HG03159 (cell line): ENCODE measurements at regions not wholly inside any gene's neighbourhood (a gene's known extent, or its start where the extent isn't known, plus 50 kb on each side); places are given as distances from the start of the nearest gene placed in this dataset.

Experiments used
- ATAC-seq: cut with Tn5 transposase; IDR thresholded peaks from one replicate; pipeline ENCODE4 v1.9.1; 2021; ENCODE audit warnings: mild to moderate bottlenecking, moderate library complexity; ENCODE audit not compliant: unreplicated experiment

DNA sequence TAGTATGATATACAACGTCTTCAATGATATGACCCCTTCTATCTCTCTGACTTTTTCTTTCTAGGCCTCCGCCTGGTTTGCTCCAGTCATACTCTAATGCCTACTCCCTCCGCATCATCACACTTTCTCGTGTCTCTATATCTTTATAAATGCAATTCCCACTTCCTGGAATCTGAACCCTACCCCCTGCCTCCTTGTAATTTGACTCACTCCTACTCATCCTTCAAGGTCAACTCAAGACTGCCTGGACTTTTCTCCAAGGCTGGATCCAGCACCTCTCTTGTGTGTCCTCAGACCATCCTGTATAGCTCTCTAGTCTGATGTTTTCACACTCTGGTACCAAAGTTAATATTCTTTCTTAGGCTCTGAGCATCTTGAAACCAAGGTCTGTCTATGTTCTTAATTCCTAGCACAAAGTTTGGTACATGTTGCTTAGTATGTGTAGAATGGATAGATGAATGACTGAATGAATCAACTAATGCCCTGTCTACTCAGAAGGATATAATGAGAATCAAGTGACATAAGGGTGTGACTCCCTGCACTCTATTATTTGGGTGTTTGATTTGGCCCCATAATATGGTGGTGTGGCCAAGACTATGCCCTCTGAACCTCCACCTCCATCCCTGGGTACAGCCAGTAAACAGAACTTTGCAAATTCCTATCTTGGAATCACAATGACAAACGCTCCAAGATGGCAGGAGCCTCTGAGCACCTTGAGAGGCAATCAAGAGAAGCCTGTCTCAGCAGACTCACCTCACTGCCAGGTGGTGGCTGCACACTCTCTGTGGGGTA is 74.3 kb upstream of the SERP2 start:
- no peak for ATAC-seq

DNA sequence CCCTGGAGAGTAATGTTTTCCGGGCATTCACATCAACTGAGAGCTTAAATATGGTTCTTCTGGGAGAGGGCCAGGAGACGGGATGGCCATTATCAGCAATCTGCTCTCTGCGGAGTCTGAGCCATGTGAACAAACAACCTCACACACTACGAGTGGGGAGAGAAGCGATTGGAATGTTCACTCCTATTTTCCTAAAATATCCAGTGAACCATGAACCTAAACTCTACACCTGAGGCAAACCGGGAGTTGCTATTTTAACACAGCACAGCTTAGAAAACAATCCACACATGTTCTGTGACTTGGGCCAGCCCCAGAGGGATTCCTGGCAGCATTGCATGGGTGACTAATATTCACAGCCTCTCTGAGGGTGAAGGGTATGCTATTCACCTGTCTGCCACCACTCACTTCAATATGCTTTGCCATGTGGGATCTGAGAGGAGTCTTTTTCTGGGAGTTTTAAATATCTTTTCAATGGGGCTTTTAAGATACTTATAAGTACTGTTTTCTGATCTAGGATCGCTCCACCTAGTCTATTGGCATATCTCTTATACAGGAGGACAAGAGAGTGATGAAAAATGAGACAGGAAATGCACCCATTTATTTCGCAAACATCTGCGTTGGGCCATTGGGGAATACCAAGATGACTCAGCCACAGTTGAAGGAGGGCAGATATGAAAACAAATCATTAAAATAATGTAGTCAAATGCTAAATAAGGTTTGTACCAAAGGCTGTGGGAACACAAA is 72.6 kb upstream of the SERP2 start:
- peak; percentile 81 for ATAC-seq

DNA sequence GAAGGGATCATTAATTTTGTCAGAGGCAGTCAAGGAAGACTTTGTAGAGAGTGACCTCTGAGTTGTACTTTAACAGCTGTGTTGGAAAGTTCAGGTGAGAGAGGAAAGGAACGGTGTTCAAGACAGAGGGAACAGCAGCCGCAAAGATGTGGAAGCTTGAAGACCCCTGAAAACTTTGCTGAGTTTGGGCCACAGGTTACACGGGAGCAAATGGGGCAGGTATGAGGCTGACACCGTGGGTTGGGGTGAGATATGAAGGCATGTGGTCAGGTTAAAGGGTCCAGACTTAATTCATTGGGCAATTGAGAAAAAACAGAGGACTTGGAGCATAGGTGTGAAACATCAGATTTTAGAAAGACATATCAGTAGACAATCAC is 72.0 kb upstream of the SERP2 start:
- no peak for ATAC-seq

DNA sequence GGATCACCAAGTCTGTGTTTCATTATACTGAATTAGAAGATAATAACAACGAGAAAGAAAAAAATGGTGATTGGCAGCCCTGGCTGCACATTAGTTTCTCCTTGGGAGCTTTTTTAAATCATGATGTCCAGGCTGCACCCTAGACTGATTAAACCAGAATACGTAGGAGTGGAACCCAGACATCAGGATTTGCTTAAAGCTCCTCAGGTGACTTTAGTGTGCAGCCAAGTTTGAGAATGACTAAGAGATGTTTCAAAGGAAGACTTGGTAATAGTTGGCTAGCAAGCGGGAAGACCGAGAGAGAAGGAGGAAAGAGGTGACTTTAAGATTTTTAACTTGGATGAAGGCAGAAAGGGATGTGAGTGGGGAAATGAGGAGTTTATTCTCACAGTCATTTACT is 71.4 kb upstream of the SERP2 start:
- no peak for ATAC-seq

DNA sequence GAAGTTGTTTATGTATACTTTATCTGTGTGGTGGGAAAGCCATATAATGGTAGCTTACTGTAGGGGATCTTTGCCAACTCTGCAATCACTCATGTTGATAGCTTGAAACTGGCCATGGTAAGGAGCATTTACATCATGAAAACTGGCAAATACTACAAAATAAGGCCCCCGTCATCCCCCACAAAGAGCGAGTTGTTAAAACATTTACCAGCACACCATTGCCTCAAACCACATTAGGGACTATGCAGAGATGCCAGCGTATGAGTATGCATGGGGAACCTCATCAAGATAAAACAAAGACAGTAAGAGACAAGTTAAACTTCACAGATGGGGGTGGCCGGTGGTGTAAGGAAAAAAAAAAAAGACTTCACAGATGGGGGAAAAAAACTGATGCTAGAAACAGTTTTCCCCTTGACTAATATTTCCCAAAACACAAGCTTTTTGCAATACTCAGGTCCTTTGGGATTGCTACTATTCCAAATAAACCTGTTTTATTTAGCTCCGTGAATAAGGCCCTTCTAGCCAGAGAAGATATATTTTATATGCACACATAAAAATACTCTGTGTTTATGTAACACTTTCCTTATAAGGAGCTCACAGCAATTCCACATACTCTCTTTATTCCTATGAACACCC is 70.6 kb upstream of the SERP2 start:
- ATAC-seq, result no peak

DNA sequence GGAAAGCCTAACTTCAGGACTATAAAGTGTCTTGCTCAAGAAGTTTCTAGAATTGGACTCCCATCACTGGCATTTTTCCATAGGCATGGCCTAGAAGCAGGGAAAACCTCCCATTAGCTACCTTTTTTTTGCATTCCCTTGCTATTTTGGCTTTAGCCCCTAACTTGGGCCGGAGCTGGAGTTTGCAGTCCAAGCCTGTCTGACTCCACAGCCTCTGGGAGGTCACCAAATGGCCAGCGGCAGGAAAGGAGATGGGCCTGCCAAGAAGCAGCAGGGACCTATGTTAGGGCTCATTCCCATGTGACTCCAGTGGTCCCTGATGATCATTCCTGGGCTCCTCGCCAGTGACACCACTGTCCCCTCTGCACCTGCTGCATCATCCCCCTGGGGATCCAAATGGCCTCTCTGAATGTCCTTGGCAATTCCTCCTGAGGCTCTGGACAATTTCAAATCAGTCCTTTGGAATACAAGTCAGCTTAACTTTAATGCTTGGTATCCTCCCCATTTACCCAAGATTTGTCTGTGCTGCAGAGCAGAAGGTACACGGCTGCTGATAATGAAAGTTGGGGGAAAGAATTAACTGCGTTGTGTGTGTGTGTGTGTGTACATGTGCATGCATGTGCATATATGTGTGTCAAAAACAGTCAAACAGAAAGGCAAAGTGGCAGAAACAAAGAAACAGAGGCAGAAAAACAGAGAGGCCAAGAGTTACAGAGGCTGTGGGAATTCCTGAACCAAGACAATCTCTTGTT is 69.8 kb upstream of the SERP2 start:
- ATAC-seq, result no peak

DNA sequence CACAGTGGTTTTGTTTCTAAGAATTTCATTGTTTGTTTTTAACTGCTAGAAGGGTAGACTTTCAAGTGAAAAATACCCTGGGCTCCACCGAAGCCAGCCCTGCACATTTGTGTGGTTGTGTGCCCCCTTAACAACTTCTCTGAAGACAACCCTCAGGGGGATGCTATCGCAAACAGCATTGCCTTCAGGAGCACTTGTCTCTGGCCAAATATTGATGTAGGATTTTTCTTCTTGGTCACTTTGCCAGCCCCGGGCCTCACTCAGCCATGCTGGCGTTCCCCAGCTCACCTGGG is 69.2 kb upstream of the SERP2 start:
- ATAC-seq, result no peak

DNA sequence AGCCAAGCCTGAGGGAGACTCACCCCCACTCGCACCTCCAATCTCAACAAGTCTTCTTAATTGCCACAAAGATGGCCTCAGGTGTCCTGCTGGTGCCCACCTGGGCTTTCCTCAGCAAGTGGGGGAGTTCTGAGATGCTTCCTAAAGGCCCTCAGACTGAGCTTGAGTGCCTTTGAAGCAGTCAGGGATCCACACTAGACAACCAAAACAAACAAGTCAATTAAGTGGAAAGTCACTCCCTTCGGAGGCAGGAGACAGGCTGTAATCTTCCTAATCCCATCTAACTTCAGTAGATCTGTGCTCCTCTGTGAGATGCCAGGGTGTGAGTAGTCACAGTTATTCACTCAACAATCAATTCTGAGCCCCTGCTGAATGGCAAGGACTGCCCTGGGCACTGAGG is 68.3 kb upstream of the SERP2 start:
- no peak for ATAC-seq

DNA sequence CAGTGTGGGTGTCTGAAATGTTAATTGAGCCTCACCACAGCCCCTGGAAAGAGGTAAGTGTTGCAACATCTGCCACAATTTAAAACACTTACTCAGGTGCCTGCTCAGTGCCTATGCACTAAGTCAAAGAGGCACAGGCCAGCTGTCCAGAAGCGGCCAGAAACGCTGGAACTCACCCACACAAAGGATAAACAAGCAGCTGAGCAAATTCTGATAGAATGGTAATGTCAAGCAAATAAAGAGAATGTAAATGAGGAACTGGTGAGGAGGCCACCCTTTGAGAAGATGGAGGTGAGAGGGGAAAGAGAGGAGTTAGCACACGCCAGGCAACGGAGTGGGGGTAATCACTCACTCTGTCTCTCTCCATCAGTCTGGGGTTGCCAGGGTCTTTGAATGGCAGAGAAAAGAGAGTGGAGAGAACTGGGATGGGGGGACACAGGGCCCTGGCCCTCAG is 67.7 kb upstream of the SERP2 start:
- no peak for ATAC-seq

DNA sequence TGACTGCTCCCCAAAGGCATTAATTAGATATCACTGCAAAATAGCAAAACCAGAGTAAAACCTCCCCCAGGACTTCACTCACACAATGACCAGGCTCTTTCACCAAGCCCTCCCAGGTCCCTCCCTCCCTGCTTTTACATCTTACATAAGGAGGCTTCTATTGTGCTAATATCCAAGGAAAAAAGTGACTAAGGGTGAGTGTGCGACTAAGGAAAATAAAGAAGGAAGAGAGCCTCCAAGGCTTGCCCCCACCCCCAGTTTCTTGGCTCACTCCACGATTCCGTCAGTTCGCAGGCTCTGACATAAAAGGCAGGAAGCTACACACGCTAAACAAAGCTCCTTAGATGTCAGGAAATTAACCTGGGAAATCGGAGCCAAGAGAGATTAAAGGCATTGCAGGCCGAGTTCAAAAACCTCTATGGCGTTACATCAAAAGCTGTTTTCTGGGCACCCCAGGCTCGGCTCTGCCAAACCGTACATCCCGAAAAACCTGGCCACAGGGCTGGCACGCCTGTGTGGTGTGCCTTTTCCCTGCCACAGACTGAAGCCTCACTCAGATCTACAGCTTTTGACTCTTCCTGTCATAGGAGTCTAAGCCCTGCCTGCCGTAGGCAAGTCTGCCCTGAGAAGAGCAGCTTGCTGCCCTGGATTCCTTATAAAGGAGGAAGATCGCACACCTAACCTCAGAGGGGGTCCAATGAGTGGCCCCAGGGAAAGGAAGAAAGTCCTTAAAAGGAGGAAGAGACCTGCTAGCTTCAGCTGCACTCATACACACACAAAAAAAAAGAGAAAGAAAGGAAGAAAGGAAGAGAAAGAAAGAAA is 67.0 kb upstream of the SERP2 start:
- ATAC-seq, result no peak

DNA sequence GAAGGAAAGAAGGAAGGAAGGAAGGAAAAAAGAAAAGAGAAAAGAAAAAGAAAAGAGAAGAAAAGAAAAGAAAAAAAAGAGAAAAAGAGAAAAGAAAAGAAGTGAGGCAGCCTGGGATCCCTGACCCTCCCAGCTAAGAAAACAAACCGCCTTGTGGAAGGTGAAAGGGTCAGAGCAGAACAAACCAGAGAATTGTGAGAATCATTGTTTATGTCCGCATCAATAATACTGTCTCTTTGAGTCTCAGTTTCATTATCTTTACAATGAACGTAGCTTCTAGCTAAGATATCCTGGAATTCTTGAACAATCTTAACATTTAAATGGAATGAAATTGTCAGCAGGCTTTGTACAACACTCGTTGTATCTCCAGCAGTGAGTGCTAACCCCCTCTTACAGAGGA is 66.4 kb upstream of the SERP2 start:
- ATAC-seq, result no peak

DNA sequence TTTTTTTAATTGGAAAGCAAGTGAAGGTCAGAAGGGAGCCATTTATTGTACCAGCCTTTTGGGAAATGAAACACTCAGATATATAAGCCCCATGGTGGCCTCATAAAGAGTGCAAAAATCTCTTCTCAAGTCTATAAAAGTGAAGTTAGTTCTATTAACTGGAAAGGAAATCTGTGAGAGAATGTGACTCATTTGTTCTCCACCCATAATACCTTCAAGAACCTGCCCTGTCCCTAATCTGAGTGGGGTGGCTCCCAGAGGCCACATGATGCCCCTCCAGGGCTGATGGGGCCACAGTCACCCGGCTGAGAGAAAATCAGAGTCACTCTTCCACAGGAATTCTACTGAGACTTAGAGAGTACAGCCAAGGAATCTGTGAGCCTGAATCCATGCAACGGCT is 65.8 kb upstream of the SERP2 start:
- no peak for ATAC-seq

DNA sequence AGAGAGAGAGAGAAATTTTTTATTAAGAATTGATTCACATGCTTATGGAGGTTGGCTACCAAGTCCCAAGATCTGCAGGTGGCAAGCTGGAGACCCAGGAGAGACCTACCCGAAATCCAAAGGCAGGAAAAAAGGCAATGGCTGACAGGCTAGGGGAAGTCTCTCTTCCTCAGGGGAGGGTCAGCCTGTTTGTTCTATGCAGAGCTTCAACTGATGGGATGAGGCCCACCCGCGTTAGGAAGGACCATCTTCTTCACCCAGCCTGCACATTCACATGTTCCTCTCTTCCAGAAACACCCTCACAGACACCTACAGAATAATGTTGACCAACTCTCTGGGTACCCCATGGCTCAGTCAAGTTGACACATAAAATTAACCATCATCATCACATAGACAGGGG is 65.3 kb upstream of the SERP2 start:
- no peak for ATAC-seq

DNA sequence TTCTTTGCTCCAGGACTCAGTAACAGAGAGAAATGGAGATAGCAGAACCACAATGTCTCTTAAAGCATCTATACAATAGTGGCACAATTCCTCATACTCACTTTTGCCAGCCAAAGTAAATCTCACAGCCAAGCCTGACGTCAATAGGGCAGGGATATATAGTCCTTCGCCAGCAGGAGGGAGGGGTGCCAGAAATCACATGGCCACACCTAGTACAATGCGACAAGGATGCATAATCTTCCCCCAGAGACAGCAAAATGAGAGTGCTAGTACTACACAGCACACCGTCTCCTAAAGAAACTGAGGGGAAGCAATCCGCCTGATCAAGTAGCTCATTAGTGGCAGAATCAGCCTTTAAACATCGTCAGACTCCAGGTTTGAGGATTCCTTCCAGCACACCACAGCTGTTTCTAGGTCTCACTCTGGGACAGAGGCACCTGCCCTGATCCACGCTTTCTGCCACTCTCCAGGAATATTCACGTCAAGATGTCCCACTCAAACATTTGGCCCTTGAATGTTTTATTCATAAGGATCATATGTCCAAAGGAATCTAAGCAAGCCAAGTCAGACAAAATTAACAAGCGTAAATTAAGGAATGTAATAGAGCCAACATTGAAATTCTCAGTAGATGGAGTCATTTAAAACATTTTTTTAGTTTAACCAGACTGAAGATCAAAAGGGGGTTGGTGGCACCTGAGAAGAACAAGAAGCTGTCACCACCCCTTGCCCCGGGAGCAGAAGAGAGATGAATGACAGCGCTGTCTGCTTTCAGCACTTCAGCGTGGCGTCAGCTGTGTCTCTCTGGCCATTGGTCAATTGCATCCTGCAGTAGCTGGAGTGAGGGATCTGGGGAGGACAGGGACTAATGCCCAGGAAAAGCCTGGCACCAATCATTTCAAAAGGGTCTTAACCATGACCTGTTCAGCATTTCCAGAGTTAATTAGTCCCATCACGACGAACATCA is 63.5 kb upstream of the SERP2 start:
- ATAC-seq, result no peak

DNA sequence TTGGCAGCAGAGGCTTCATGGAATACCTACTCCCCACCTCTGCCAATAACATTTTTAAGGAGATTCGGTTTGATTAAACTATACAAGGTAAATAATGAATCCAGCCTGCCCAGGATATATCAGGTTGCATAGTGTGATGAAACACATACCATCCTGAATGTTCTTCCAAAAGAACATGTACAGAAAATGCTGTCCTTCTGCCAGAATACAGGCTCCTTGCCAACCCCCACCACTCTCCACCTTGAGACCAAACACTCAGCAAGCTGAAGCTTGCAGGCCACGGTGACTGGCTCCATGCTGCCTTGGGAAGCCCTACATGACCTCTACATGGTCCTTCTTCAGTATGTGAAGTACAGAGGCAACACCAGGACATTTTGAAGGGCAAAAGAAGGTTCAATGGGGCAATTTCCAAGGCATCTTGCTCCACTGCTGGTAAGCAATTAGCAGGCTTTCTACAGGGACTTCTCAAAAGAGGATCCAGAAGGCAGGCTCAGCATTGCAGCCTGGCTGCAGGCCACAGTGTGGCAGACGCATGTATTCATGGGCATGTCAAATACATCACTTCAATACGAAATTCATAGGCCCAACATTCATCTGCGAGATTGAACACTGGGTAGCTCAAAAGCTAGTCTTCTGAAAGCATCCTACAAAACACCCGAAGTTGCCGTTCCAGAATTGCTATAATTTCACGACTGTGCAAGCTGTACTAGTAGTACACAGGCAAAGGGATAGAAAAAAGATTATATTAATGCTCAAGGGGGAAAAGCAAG is 62.4 kb upstream of the SERP2 start:
- no peak for ATAC-seq

DNA sequence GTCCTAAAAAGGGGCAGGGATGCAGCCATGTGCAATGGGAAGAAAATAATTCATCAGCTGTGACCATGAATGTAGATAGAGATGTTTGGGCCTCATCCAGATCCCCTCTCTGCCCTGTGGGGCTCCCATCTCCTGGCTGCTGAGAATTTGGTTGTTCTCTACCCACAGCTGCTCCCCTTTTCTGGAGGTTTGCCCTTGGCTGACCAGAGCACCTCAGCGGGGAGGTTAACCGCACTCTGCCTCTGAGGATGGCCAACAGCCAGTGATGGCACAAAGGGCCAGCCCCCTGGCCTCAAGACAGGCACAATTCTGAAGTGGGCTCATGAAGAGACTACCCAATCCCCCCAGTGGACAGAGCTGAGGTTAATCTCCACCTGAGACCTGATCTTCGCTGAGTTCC is 61.5 kb upstream of the SERP2 start:
- ATAC-seq, result no peak

DNA sequence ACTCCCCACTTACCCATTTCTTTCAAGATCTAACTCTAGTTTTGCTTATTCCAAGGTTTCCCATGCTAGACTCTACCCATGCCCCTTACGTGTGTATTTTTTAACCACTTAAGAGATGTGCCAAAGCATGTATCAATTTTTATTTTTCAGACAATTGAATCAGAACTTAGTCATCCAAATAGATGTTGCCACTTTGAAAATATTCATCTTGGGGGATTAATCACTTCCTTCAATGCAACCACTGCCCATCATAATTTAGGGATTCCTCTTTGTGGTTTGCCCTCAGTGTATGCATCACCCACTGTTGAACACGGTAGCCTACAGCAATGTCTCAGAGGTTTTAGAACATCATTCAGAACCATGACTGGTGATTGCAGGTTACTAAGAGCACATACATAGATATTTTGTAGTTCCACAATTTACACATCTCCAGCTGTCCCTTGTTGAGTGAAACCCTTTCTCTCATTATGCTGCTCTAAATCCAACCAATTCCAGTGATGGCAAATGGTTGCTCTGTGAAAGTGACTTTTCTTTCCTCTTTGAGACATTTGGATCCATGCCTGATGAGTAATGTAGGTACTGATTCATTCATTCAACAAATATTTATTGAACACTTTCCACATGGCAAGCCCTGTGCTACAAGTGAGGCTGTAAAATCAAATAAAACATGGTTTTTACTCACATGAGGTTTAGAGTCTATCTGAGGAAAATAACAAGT is 60.6 kb upstream of the SERP2 start:
- no peak for ATAC-seq

DNA sequence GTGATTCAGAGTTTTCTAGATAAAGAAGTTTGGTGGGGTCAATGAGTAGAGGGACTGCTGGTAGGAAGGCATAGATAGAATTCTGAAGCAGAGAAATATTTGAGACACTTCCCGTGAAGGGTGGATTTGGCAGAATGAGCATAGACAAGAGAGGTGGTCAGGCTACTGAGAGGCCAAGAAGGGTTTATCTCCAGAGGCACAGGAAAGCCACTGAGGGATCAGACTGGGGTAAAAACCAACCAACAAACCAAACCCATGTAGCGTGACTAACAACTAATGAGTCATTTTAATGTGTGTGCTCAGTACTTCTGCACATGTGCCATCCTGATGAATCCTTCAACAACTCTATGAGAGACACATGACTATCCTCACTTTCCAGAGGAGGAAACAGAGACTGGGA is 60.0 kb upstream of the SERP2 start:
- ATAC-seq, result no peak
